SK-N-MC (cell line): ENCODE measurements at regions not wholly inside any gene's neighbourhood (a gene's known extent, or its start where the extent isn't known, plus 50 kb on each side); places are given as distances from the start of the nearest gene placed in this dataset.

Experiments
- EZH2 ChIP-seq: fragments of 200-600 bp; sonication (generic); IDR thresholded peaks from one replicate; pipeline ENCODE4 v1.6.1; 2017; ENCODE audit warnings: antibody characterized with exemption
- FOXP2 ChIP-seq: optimal IDR thresholded peaks from 2 replicates; pipeline ENCODE3; 2011; ENCODE audit warnings: mild to moderate bottlenecking, moderate library complexity; ENCODE audit not compliant: insufficient read depth; ENCODE audit errors: extremely low read length, control extremely low read depth
- POLR2AphosphoS5 ChIP-seq: IDR thresholded peaks from 2 replicates; pipeline ENCODE4 v1.6.1; 2012; ENCODE audit warnings: mild to moderate bottlenecking, low read depth, low read length, borderline replicate concordance

DNA sequence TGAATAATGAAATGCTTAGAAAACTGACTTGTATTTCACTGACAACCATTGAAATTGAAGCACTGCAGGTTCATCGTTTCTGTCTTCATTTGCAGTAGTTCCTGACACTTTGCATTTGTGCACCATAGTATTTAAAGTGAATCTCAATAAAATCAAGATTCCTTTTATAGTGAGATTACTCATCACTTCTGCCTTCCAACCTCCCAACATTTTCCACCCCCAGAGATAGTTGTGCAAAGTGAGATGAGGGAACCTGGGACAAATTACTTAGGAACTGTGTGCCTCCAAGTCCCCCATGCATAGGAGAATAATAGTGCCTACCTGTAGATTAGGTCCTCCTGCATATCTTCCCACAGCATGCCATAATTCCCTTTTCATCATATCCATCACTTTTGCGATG is 114.9 kb upstream of the DPT start:
- TF ChIP-seq EZH2 (no peak), POLR2AphosphoS5 (no peak), FOXP2 (no peak)
